ENCODE measurements at regions not wholly inside any gene's neighbourhood (a gene's known extent, or its start where the extent isn't known, plus 50 kb on each side); places are given as distances from the start of the nearest gene placed in this dataset.

- TF ChIP-seq CTCF (IDR thresholded peaks at IDR 0.05) = no peak
- intact Hi-C loops (cut with DNase I) = no loop called here
- no peak for DNase-seq
Measured at GRCh38 chr3:152053866-152054265, 180.4 kb downstream of the SUCNR1 start.

GRCh38 chr3:152054315-152054714 is 180.9 kb downstream of the SUCNR1 start:
- no peaks in the 10 kb centered on the region for H3K27me3 ChIP-seq
- no peak overlapping the region for H3K27ac ChIP-seq
- no peak for DNase-seq
- no peak overlapping the region for H3K4me3 ChIP-seq
- H3K36me3 ChIP-seq = no peaks in the 10 kb centered on the region
- intact Hi-C loops (cut with DNase I) = no loop called here
- no peaks in the 10 kb centered on the region for H3K4me1 ChIP-seq
- no peak for TF ChIP-seq CTCF (IDR thresholded peaks at IDR 0.05)
- H3K9ac ChIP-seq (ENCODE audit: low read depth in 2 of 2, low read length in 2 of 2) = no peak overlapping the region
- no peaks in the 10 kb centered on the region for H3K9me3 ChIP-seq

More at GRCh38 chr3:152053866-152054265, 180.4 kb downstream of the SUCNR1 start:
- Histone ChIP-seq H3K9ac (ENCODE audit: low read depth in 2 of 2, low read length in 2 of 2) (no peak overlapping the region), H3K36me3 (no peaks in the 10 kb centered on the region), H3K4me1 (no peaks in the 10 kb centered on the region), H3K27ac (no peak overlapping the region), H3K4me3 (no peak overlapping the region), H3K9me3 (no peaks in the 10 kb centered on the region), H3K27me3 (no peaks in the 10 kb centered on the region)

GRCh38 chr3:152056073-152056472 is 182.6 kb downstream of the SUCNR1 start:
- Histone ChIP-seq H3K27ac (no peak overlapping the region), H3K4me3 (no peak overlapping the region)
- intact Hi-C loops (cut with DNase I) = no loop called here

GRCh38 chr3:152056481-152056880 is 183.0 kb downstream of the SUCNR1 start:
- H3K27ac ChIP-seq = no peak overlapping the region
- H3K4me3 ChIP-seq = no peak overlapping the region
- no peaks in the 10 kb centered on the region for H3K36me3 ChIP-seq
- H3K9me3 ChIP-seq = no peaks in the 10 kb centered on the region
- intact Hi-C loops (cut with DNase I) = no loop called here
- no peaks in the 10 kb centered on the region for H3K27me3 ChIP-seq
- no peak for DNase-seq
- H3K4me1 ChIP-seq = no peaks in the 10 kb centered on the region
- no peak for TF ChIP-seq CTCF (IDR thresholded peaks at IDR 0.05)
- no peak overlapping the region for H3K9ac ChIP-seq (ENCODE audit: low read depth in 2 of 2, low read length in 2 of 2)

More at GRCh38 chr3:152056073-152056472, 182.6 kb downstream of the SUCNR1 start:
- TF ChIP-seq CTCF (IDR thresholded peaks at IDR 0.05) = no peak
- Histone ChIP-seq H3K9me3 (no peaks in the 10 kb centered on the region), H3K4me1 (no peaks in the 10 kb centered on the region), H3K36me3 (no peaks in the 10 kb centered on the region), H3K9ac (ENCODE audit: low read depth in 2 of 2, low read length in 2 of 2) (no peak overlapping the region), H3K27me3 (no peaks in the 10 kb centered on the region)
- no peak for DNase-seq

GRCh38 chr3:152056987-152057386 is 183.5 kb downstream of the SUCNR1 start:
- Histone ChIP-seq H3K9me3 (no peaks in the 10 kb centered on the region), H3K9ac (ENCODE audit: low read depth in 2 of 2, low read length in 2 of 2) (no peak overlapping the region), H3K36me3 (no peaks in the 10 kb centered on the region), H3K27me3 (no peaks in the 10 kb centered on the region), H3K4me3 (no peak overlapping the region), H3K4me1 (no peaks in the 10 kb centered on the region), H3K27ac (no peak overlapping the region)
- DNase-seq = no peak
- no peak for TF ChIP-seq CTCF (IDR thresholded peaks at IDR 0.05)
- intact Hi-C loops (cut with DNase I) = no loop called here

GRCh38 chr3:152058856-152059255 is 185.4 kb downstream of the SUCNR1 start:
- TF ChIP-seq CTCF (IDR thresholded peaks at IDR 0.05) = no peak
- Histone ChIP-seq H3K4me3 (no peak overlapping the region), H3K27ac (no peak overlapping the region), H3K36me3 (no peaks in the 10 kb centered on the region), H3K9me3 (no peaks in the 10 kb centered on the region), H3K9ac (ENCODE audit: low read depth in 2 of 2, low read length in 2 of 2) (no peak overlapping the region), H3K4me1 (no peaks in the 10 kb centered on the region), H3K27me3 (no peaks in the 10 kb centered on the region)
- DNase-seq = no peak
- intact Hi-C loops (cut with DNase I) = no loop called here

All from colonic mucosa (tissue), 4 donors.